Stimulated activated CD8-positive, alpha-beta memory T cell treated with anti-CD3 and anti-CD28 coated beads, Interleukin-4, amount 100 ng/mL, for 4 hours (primary cell): ENCODE measurements at regions not wholly inside any gene's neighbourhood (a gene's known extent, or its start where the extent isn't known, plus 50 kb on each side); places are given as distances from the start of the nearest gene placed in this dataset.
"Not testable (repeated sequence)": the region's sequence is repeated elsewhere in the genome, so short reads cannot be mapped to it uniquely, and the experiment has no call there.

Experiments used
- DNase-seq, 2 donors: peaks; one replicate each; pipeline ENCODE4 v3.0.0-alpha.2; 2020; ENCODE audit warnings: low read depth in 2 of 2, low spot score in 1 of 2

DNA sequence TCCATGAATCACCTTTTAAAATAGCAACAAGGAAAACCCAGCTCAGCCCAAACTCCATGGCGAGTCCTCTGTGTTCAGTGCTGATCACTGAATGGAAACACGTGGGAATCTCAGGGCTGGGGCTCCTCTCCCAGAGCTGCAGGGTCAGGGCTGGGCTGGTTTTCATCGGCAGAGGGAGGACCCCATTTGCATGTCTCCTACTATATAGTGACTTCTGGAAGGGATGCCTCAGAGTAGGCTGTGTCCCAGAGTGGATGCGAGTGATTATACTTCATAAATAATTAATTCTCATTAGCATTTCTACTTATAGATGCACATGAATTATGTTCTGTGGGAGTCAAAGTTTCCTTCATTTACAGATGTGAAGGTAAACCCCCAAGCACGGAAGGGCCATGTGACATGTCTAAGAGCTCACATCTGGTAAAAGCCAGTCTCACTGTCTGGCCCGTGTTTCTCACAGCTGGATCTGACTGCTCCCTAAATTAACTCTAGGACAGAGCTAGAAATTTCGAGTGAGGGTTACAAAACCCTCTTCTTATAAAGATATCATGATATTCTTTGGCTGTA, 685.0 kb downstream of the TMEM121 start:
- DNase-seq: no peak

DNA sequence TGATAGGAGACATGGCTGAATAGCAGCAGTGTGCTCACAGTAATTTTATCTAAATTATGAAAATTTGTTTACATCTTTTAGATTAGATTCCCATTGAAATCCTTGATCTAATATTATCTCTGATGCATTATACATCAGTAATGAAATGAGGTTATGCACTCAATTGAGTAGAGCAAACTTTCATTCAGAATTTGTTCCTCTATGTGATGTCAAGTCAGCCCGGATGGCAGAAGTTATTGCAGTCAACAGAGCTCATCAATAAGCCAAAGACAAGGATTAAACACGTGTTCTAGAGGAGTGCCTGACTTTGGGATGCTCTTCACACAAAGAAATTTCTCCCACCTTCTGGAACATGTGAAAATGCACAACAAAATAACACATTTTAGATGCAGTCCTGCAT, 688.8 kb downstream of the TMEM121 start:
- no peak for DNase-seq

GRCh38 chr14:106216679-106217078, 690.3 kb downstream of the TMEM121 start:
- DNase-seq: no peak

GRCh38 chr14:106218174-106218573, 691.8 kb downstream of the TMEM121 start:
- DNase-seq: no peak

DNA sequence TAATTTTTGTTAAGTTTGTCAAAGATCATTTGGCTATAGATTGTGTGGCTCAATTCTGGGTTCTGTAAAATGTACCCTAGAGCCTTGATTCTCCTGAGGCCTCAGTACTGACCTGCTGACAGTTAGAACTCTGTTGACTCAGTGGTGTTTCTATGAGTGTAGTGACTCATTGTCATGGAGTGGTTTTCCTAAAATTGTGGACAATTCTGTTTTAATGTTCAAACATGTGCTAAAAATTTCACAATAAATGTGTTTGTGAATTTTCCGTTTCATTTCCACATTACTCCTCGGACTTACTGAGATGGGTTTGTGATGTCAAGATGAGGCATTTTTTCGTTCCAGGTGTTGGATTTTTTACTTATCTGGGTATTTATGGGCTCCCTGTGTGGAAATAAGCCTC, 695.9 kb downstream of the TMEM121 start:
- DNase-seq: no peak

DNA sequence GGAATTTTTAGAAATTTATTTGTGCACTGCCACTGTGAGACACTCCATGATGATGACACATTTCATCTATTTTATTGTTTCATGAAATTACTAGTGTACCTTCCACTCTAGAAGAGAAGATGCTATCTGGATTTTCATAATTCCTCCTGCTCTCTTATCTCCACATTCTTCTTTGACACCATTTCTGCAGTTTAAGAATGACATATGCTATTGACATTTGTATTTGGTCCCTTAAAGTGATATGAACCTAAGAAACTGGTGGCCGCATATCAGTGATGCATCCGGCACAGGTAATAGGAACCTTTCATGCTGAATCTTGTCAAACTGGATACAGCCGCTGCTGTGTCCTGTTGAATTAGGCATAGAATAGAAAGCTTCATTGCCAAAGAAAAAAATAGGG, 696.3 kb downstream of the TMEM121 start:
- DNase-seq: no peak

- no peak for DNase-seq
Observed at GRCh38 chr14:106227793-106228192, 701.4 kb downstream of the TMEM121 start.

GRCh38 chr14:106228541-106229158, 702.3 kb downstream of the TMEM121 start:
- no peak for DNase-seq

DNA sequence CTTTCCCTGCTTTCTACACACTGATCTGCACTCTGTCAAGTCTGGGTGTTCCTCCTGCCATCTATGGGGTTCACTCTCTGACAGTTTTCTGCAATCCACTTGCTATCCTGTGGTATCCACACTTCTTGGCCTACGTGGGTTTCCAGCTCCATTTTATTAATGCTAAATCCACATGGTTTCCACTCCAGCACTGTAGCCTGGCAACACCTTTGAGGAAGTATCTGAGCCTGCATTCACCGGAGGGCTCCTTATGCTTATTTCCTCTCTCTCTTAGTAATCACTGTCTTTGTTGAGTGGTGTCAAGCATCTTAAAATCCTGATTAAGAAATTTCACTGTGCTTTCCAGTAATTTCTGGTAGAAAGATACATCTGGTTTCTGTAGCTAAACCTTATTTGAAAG, 703.7 kb downstream of the TMEM121 start:
- DNase-seq: no peak

DNA sequence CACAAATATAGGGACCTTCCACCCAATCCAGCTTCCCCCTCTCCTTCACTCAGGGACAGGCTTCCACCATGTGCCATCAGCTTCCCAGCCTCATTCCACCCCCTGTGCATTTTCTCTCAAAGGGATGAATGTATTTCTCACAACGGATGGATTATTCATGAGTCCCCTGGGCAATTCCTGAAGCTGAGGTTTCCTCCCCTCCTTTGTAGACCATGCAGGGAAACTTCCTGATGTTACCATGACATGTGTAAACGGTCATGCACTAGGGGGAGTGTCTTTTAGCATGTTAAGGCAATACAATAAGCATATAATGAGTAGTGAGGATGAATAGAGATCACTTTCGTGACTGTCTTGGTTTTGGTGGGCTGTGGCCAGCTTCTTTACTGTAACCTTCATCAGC, 706.8 kb downstream of the TMEM121 start:
- not testable (repeated sequence) for DNase-seq

GRCh38 chr14:106234525-106235254, 708.3 kb downstream of the TMEM121 start:
- not testable (repeated sequence) for DNase-seq

- DNase-seq: no peak
Observed at GRCh38 chr14:106235356-106236159, 709.2 kb downstream of the TMEM121 start.

DNA sequence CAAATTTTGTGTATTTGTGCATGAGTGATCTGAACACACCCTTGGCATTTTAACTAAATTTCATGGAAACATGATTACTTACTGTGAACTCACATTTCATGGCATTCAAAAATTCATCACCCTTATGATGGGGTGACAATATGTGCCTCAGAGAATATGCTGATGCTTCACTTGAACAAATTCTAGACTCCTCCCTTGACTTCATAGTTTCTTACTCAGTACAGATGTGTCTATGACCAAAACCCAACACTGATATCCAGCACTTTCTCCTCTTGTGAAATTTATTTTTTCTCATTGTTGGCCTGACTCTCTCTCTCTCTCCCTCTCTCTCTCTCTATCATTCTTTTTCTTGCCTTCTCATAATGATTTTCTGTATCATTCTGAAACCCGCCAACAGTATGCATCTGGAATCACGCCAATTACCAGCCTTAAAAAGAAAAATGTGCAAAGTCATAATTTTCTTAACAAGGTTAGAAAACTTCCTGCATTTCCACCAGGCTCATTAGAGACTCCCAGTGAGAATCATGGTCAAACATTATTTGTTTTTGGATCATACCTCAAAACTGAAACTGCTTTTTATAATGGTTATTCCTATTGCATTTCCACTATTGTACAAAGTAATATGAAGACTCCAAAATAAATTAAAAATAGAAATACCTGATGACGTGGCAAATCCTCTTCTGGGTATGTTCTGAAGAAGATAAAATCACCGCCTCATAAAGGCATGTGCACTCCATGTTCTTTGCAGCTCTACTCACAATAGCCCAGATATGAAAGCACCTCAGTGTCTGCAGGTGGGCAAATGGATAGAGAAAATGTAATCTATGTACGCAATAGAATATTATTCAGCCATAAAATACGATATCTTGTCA, 722.2 kb downstream of the TMEM121 start:
- no peak for DNase-seq

DNA sequence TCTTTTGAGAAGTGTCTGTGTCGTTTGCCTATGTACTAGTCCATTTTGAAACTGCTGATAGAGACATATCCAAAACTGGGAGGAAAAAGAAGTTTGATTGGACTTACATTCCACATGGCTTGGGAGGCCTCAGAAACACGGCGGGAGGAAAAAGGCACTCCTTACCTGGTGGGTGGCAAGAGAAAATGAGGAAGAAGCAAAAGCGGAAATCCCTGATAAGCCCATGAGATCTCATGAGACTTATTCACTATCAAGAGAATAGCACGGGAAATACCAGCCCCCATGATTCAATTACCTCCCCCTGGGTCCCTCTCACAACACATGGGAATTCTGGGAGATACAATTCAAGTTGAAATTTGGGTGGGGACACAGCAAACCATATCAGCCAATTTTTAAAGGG, 727.6 kb downstream of the TMEM121 start:
- DNase-seq: not testable (repeated sequence)

DNA sequence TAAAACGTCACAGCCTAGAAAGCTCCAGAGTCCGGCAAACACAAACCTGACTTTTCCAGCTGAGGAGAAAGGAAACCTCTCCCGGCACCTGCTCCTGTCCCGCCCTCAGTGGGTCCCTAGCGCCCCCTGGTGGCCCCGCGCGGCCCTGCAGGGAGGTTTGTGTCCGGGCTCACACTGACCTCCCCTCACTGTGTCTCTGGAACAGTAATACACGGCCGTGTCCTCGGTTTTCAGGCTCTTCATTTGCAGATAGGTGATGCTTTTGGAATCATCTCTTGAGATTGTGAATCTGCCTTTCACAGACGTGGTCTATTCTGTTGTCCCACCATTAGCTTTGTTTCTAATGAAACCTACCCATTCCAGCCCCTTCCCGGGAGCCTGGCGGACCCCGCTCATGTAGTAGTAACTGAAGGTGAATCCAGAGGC, 731.2 kb downstream of the TMEM121 start:
- peak; percentile 43 to 54 for DNase-seq

GRCh38 chr14:106268013-106268727, 741.8 kb downstream of the TMEM121 start:
- DNase-seq: peak; percentile 43 to 65

GRCh38 chr14:106269029-106269428, 742.6 kb downstream of the TMEM121 start:
- DNase-seq: no peak

GRCh38 chr14:106269451-106270204, 743.2 kb downstream of the TMEM121 start:
- no peak for DNase-seq

GRCh38 chr14:106270476-106271121, 744.2 kb downstream of the TMEM121 start:
- not testable (repeated sequence) for DNase-seq
